GM19397 (cell line): ENCODE measurements at regions not wholly inside any gene's neighbourhood (a gene's known extent, or its start where the extent isn't known, plus 50 kb on each side); places are given as distances from the start of the nearest gene placed in this dataset.

Source experiments
- ATAC-seq: cut with Tn5 transposase; IDR thresholded peaks from one replicate; pipeline ENCODE4 v1.9.1; 2021; ENCODE audit warnings: mild to moderate bottlenecking, moderate library complexity; ENCODE audit not compliant: unreplicated experiment

- no peak for ATAC-seq
Observed at GRCh38 chr12:107318806-107319532, 225.6 kb upstream of the CRY1 start.

DNA sequence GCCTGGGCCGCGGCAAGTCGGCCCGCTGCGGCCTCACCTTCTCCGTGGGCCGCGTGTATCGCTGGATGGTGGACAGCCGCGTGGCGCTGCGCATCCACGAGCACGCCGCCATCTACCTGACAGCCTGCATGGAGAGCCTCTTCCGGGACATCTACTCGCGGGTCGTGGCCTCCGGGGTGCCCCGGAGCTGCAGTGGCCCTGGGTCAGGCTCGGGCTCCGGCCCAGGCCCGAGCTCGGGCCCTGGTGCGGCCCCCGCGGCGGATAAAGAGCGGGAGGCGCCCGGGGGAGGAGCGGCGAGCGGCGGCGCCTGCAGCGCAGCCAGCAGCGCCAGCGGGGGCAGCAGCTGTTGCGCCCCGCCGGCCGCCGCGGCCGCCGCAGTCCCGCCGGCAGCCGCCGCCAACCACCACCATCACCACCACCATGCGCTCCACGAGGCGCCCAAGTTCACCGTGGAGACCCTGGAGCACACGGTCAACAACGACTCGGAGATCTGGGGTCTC is 226.2 kb upstream of the CRY1 start:
- ATAC-seq = no peak

GRCh38 chr12:107320033-107320928 is 226.9 kb upstream of the CRY1 start:
- no peak for ATAC-seq

DNA sequence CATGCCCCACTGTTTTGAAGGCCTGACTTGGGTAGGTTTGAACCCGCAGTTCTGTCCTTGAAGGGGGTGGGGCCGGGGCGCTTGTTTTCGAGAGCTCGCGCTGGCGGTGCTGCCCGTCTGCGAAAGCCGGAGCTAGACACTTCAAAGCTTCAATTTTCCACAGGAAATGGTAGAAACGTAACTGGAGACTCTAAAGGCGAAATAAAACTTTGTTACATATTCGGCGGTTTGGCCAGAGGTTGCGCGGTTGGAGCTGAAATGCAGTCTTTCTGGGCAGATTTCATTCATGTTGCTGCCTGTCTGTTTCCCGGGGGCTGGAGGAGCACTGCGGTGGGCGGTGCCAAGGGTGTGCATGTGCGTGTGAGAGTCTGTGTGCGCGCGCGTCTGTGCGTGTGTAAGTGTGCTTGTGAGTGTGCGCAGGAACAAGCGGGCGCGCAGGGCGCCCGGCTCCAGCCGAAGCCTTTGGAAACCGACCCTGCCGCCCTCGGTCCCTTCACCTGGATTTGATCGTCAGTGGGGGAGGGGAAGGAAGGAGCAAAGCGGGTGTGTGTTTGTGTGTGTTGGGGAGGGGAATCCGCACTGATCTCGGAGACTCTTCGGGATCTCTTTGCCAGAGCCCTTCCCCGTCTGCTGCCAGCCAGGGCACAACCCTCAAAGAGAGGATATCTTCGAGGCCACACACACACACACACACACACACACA is 227.7 kb upstream of the CRY1 start:
- no peak for ATAC-seq

DNA sequence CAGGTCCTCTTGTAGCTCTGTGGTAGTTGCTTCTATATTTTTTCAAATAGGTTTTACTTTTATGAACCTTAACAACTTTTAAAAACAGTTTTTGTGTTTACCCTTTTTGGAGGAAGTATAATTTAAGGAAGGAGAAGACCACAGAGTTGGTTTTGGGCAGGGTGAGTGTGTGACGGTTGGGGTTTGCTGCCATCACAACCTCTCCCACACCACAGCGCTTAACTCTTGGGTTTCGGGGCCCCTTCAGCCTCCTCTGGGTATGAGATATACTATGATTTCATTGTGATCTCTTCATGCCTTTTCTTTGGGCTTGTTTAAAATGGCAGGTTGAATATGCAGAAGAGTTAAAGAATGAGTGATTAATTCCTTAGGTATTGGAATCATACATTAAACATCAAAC is 228.7 kb upstream of the CRY1 start:
- no peak for ATAC-seq

DNA sequence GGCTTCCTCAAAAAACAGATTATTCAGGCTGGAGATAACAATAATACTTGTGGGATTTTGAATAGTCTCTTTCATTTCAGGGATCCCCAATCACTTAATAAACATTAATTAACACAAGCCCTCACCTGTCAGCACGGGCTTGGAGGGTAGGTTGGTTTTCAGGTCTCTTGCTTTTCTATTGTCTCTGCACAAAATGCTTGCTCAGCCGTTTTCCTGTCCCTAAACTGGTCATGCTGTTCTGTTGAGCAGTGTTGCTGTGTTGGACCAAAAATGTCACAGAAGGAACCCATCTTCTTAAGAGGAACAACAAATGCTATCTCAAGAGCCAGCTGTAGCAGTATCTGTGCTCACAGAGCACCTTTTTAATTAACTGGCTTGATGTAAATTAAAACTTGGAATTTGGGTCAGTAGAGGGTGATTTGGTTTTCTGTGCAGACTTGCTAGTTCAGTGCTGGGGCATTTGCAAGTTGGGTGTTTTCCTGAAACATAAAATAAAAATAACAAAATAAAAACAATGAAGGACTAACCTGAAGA is 231.8 kb upstream of the CRY1 start:
- no peak for ATAC-seq

DNA sequence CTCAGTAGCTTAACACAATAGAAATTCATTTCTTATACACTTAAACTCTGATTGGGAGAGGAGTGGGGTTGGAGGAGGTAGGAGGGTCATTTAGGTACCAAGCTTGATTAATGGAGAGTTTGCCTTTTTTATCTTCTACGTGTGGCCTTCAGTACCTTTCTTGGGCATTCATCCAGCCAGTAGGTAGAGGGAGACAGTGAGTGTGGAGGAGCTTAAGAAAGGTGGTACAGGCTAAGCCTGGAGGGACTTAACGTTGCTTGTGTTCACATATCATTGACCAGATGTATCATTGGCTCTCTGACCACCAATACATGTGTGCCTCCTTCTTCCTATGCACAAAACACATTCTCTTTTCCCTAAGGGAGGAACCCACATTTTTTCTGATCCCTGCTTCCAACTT is 232.9 kb upstream of the CRY1 start:
- ATAC-seq = no peak

GRCh38 chr12:107327651-107328182 is 234.4 kb upstream of the CRY1 start:
- no peak for ATAC-seq

GRCh38 chr12:107328442-107329133 is 235.2 kb upstream of the CRY1 start:
- no peak for ATAC-seq

GRCh38 chr12:107329569-107330324 is 236.4 kb upstream of the CRY1 start:
- ATAC-seq = no peak

- ATAC-seq = no peak
Observed at GRCh38 chr12:107330831-107331431, 237.6 kb upstream of the CRY1 start.

- ATAC-seq = no peak
Observed at GRCh38 chr12:107331471-107331870, 238.1 kb upstream of the CRY1 start.

DNA sequence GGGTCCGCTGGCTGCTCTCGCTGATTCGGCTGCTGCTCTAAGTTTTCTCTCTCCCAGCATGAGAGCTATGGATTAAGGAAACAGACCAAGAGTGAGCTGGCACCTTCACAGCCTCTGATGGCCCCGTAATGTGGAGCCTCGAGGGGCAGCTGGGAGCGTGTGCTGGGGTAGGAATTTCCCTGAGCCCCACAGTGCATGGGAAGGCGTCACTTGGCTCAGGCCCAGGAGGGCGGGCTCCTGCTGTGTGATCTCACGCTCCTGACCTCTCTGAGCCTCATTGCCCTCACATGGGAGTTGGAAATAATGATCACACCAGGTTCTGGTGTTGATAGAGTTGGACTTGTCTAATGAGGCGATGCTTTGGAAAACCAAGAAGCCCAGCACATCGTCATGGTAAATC is 238.6 kb upstream of the CRY1 start:
- ATAC-seq = no peak

DNA sequence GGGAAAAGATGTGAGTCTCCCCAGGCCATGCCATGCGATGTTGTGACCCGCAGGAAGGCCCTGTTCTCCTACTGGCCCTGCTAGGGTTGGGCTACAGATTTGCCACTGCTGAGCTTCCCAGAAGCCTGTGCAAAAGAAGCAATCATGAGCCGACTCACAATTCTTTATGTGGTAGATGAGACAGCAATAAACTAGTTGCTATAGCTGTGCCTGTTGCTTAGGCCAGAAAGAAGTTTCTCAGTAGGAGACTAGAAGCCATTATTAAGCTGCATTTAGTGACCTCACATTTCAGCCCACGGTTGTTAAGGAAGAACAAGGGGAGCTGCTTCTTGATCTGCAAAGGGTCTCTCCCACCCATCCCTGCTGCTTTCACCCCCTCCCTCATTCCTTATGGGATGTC is 239.4 kb upstream of the CRY1 start:
- no peak for ATAC-seq

- no peak for ATAC-seq
Observed at GRCh38 chr12:107335802-107336570, 242.6 kb upstream of the CRY1 start.

DNA sequence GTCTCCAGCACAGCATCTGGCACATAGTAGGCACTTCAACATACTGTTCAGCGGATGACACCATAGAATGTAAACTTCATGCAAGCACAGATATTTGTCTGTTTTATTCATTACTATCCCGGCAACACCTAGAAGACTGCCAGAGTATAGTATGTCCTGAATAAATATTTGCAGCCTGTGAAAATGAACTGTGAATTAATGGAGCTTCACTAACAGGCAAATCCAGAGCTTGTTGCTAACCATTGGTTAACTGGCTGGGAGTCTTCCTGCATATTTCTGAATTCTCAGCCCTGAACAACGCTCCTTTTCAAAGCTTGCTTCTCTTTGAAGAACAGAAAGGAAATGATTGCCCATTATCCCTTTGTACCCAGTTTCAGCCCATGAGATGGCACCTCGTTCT is 243.3 kb upstream of the CRY1 start:
- ATAC-seq = no peak

DNA sequence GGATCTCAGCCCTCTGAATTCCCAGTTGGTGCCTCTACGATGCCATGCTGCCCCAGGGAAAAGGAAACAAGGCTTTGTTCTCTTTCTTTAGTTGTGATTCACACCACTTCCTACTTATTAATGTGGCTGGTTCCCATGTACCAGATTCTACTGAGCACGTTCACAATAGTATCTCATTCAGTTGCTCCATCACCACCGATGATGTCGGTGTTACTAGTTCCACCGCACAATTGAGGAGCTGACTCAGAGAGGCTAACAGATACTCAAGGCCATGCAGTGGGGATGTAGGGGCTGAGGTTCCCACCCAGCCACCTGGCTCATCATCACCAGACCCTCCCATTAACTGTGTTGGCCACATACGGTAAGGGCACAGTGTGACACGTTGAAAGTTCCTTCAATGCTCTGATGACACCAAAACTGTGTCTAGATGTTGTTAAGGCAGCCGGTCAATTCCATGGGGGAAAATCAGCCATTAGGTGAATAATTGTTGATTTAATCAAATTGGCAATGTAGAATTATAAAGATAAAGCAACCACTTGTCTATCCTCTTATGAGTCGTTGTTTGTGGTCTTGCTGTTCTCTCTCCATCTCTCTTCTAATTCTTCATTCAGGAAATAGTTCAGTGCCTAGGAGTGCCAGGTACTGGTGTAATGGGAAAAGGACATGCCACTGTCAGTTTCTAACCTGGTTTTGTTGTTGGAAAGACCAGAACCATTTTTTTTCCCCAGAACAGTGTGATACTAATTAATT is 244.2 kb upstream of the CRY1 start:
- ATAC-seq = no peak

GRCh38 chr12:107339487-107339886 is 246.1 kb upstream of the CRY1 start:
- ATAC-seq = no peak
